ENCODE measurements at regions not wholly inside any gene's neighbourhood (a gene's known extent, or its start where the extent isn't known, plus 50 kb on each side); places are given as distances from the start of the nearest gene placed in this dataset.

DNA sequence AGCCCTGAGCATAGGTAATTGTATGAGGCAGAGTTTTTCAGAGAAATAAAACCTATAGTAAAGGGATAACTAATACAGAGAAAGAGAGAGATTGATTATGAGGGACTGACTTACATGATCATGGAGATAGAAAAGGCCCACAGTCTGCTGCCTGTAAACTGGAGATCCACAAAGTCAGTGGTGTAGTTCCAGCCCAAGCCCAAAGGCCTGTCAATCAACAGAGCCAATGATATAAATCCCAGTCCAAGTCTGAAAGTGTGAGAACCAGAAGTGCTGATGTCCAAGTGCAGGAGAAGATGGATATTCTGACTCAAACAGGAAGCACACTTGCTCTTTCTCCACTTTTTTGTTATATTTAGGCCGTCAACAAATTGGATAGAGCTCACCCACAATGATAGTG is 340.1 kb upstream of the RGS18 start:
- Histone ChIP-seq H3K36me3 (no peaks in the 10 kb centered on the region), H3K9me3 (no peaks in the 10 kb centered on the region), H3K27ac (no peak overlapping the region), H3K27me3 (no peaks in the 10 kb centered on the region), H3K4me3 (no peak overlapping the region), H3K4me1 (no peaks in the 10 kb centered on the region)
- intact Hi-C loops (cut with DNase I): no loop called here
- TF ChIP-seq POLR2AphosphoS5 (IDR thresholded peaks at IDR 0.05; ENCODE audit: insufficient read depth in 1 of 2, low read depth in 1 of 2): no peak
- TF ChIP-seq POLR2A (IDR thresholded peaks at IDR 0.05): no peak
- TF ChIP-seq, protein P1, sequence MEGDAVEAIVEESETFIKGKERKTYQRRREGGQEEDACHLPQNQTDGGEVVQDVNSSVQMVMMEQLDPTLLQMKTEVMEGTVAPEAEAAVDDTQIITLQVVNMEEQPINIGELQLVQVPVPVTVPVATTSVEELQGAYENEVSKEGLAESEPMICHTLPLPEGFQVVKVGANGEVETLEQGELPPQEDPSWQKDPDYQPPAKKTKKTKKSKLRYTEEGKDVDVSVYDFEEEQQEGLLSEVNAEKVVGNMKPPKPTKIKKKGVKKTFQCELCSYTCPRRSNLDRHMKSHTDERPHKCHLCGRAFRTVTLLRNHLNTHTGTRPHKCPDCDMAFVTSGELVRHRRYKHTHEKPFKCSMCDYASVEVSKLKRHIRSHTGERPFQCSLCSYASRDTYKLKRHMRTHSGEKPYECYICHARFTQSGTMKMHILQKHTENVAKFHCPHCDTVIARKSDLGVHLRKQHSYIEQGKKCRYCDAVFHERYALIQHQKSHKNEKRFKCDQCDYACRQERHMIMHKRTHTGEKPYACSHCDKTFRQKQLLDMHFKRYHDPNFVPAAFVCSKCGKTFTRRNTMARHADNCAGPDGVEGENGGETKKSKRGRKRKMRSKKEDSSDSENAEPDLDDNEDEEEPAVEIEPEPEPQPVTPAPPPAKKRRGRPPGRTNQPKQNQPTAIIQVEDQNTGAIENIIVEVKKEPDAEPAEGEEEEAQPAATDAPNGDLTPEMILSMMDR (IDR thresholded peaks at IDR 0.05): no peak
- DNase-seq (ENCODE audit: extremely low spot score in 2 of 2): no peak

DNA sequence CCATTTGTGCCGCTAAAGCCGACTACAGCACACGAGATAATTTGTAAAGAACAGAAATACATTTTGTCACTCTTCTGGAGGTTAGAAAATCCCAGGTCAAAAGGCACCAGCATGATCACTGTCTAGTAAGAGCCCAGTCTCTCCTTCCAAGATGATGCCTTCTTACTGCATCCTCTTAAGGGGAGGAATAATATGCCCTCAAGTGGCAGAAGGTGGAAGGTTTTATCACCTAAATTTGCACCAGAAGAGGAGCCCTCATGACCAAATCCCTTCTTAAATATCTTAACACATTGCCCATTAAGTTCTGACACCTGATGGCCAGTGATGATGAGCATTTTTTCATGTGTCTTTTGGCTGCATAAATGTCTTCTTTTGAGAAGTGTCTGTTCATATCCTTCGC is 326.7 kb upstream of the RGS18 start:
- intact Hi-C loops (cut with DNase I): no loop called here

DNA sequence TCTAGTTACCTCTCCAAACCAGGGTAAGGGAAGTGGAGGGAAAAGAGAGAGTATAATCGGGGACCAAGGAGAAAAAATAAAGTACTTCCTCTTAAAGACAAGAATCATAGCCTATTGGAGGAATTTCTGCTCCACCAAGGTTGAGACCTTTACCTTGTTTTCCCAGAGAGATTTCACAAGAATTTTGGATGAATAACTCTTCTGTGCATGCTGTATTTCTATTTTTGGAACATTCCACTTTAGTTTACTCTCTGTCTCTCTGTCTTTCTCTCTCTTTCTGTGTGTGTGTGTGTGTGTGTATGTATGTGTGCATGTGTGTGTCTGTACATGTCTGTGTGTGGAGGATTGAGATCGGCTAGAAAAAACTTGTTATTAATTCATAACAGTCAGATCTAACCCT is 318.4 kb upstream of the RGS18 start:
- no peaks in the 10 kb centered on the region for H3K27me3 ChIP-seq
- no peak for DNase-seq (ENCODE audit: extremely low spot score in 2 of 2)
- H3K4me1 ChIP-seq: no peaks in the 10 kb centered on the region
- no peaks in the 10 kb centered on the region for H3K36me3 ChIP-seq
- no peak overlapping the region for H3K27ac ChIP-seq
- H3K4me3 ChIP-seq: no peak overlapping the region
- H3K9me3 ChIP-seq: no peaks in the 10 kb centered on the region
- TF ChIP-seq POLR2AphosphoS5 (IDR thresholded peaks at IDR 0.05; ENCODE audit: insufficient read depth in 1 of 2, low read depth in 1 of 2) (no peak), POLR2A (IDR thresholded peaks at IDR 0.05) (no peak)
- TF ChIP-seq, protein P1 (IDR thresholded peaks at IDR 0.05): no peak
- intact Hi-C loops (cut with DNase I): no loop called here

More for the DNA sequence above, 326.7 kb upstream of the RGS18 start:
- TF ChIP-seq POLR2AphosphoS5 (IDR thresholded peaks at IDR 0.05; ENCODE audit: insufficient read depth in 1 of 2, low read depth in 1 of 2) (no peak), POLR2A (IDR thresholded peaks at IDR 0.05) (no peak)
- TF ChIP-seq, protein P1 (IDR thresholded peaks at IDR 0.05): no peak
- Histone ChIP-seq H3K36me3 (no peaks in the 10 kb centered on the region), H3K27ac (no peak overlapping the region), H3K9me3 (no peaks in the 10 kb centered on the region), H3K4me1 (no peaks in the 10 kb centered on the region), H3K27me3 (no peaks in the 10 kb centered on the region), H3K4me3 (no peak overlapping the region)
- DNase-seq (ENCODE audit: extremely low spot score in 2 of 2): no peak

DNA sequence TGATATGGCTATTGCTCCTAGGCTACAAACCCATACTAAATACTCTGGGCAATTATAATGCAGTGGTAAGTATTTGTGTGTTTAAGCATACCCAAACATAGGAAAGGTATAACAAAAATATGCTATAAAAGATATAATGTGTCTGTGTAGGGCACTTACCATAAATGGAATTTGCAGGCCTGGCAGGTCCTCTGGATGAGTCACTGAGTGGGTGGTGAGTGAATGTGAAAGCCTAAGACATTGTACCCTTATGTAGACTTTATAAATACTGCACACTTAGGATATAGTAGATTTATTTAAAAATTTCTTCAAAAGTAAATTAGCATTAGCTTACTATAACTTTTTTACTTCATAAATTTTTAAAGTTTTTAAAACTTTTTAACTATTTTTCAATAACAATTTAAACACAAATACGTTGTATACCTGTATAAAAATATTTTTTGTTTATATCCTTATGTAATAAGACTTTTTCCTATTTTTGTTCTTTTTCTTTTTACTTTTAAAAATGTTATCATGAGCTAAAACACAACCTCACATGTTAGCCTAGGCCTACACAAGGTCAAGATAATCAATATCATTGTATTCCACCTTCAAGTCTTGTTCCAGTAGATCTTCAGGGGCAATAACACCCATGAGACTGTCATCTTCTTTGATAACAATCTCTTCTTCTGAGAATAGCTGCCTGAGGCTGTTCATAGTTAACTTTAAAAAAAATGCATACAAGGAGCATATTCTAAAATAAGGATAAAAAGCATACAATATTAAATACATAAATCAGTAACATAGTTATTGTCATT is 306.3 kb upstream of the RGS18 start:
- H3K4me3 ChIP-seq: no peak overlapping the region
- DNase-seq (ENCODE audit: extremely low spot score in 2 of 2): no peak
- H3K36me3 ChIP-seq: no peaks in the 10 kb centered on the region
- H3K9me3 ChIP-seq: no peaks in the 10 kb centered on the region
- TF ChIP-seq POLR2A (IDR thresholded peaks at IDR 0.05) (no peak), POLR2AphosphoS5 (IDR thresholded peaks at IDR 0.05; ENCODE audit: insufficient read depth in 1 of 2, low read depth in 1 of 2) (no peak)
- TF ChIP-seq, protein P1 (IDR thresholded peaks at IDR 0.05): no peak
- no peaks in the 10 kb centered on the region for H3K4me1 ChIP-seq
- intact Hi-C loops (cut with DNase I): no loop called here
- H3K27ac ChIP-seq: no peak overlapping the region
- no peaks in the 10 kb centered on the region for H3K27me3 ChIP-seq

DNA sequence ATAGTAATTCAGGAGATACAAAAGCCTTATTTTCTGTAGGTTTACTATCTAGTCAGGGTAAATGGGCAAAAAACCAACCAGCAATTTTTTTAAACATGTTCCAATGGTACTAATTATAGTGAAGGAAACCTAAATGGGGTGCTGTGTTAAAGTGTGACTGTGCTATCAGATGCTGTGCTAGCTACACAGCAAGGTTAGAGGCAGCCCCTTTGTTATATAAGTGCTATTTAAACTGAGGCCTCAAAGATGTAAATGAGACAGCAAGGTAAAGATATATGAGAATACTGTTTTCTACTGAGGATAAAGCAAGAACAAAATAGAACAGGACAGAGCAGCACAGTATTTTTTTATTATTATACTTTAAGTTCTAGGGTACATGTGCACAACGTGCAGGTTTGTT is 305.4 kb upstream of the RGS18 start:
- TF ChIP-seq POLR2AphosphoS5 (IDR thresholded peaks at IDR 0.05; ENCODE audit: insufficient read depth in 1 of 2, low read depth in 1 of 2) (no peak), POLR2A (IDR thresholded peaks at IDR 0.05) (no peak)
- TF ChIP-seq, protein P1 (IDR thresholded peaks at IDR 0.05): no peak
- H3K9me3 ChIP-seq: no peaks in the 10 kb centered on the region
- no peak for DNase-seq (ENCODE audit: extremely low spot score in 2 of 2)

More for the DNA sequence above, 305.4 kb upstream of the RGS18 start:
- Histone ChIP-seq H3K27me3 (no peaks in the 10 kb centered on the region), H3K4me3 (no peak overlapping the region), H3K27ac (no peak overlapping the region), H3K4me1 (no peaks in the 10 kb centered on the region), H3K36me3 (no peaks in the 10 kb centered on the region)
- intact Hi-C loops (cut with DNase I): no loop called here

All from vagina (tissue), 2 donors.